B cell (primary cell): ENCODE measurements at regions not wholly inside any gene's neighbourhood (a gene's known extent, or its start where the extent isn't known, plus 50 kb on each side); places are given as distances from the start of the nearest gene placed in this dataset.

Experiments used
- ATAC-seq: fragments of 200-7000 bp; cut with Tn5 transposase; one replicate; pipeline ENCODE4 v1.10.0; 2021; ENCODE audit warnings: low read depth, mild to moderate bottlenecking, moderate number of reproducible peaks, moderate library complexity
- CTCF ChIA-PET: fragments of 350-600 bp; sonication (Branson Sonifier 250); formaldehyde crosslinking; loops from one replicate; lab custom pipeline; 2021; ENCODE audit warnings: antibody characterized with exemption, inconsistent platforms; lab: Charles Lee
- POLR2A ChIA-PET: fragments of 350-600 bp; sonication (Branson Sonifier 250); formaldehyde crosslinking; loops from one replicate; lab custom pipeline; 2021; ENCODE audit warnings: antibody characterized with exemption; lab: Charles Lee
- DNase-seq: peaks from one replicate; pipeline ENCODE4 v3.0.0; 2013
- H2AFZ ChIP-seq: 2 replicates; pipeline ENCODE4 v1.6.1; 2012; ENCODE audit warnings: mild to moderate bottlenecking, low read depth, low read length; ENCODE audit not compliant: insufficient read depth, poor library complexity, severe bottlenecking
- H3K27ac ChIP-seq, 2 donors: 1 replicate in 1 of 2; 2 replicates in 1 of 2; pipeline ENCODE4 v1.5.1; 2012 to 2013; ENCODE audit warnings: low read length in 2 of 2, mild to moderate bottlenecking in 2 of 2, moderate library complexity in 1 of 2
- H3K27me3 ChIP-seq, 4 experiments: fragments of 200-600 bp in 1 of 4; sonication (generic) in 1 of 4; replicated peaks in 1 of 4; 1 replicate in 2 of 4; 2 replicates in 2 of 4; pipeline versions ENCODE4 v1.6.1 to v1.7.0; 2013 to 2016; ENCODE audit warnings: low read length in 3 of 4, mild to moderate bottlenecking in 2 of 4, mixed read lengths in 1 of 4, moderate library complexity in 1 of 4; ENCODE audit not compliant: insufficient read depth in 4 of 4, control insufficient read depth in 3 of 4; ENCODE audit errors: control extremely low read depth in 1 of 4
- H3K36me3 ChIP-seq, 2 experiments: replicated peaks in 1 of 2; 1 replicate in 1 of 2; 2 replicates in 1 of 2; pipeline versions ENCODE4 v1.6.1 to v1.7.1; 2013; ENCODE audit warnings: low read length in 1 of 2; ENCODE audit not compliant: insufficient read depth in 2 of 2, control insufficient read depth in 1 of 2; ENCODE audit errors: control extremely low read depth in 1 of 2, extremely low read depth in 1 of 2
- H3K4me1 ChIP-seq, 2 donors: fragments of 200-600 bp in 1 of 2; sonication (generic) in 1 of 2; 1 replicate in 1 of 2; 2 replicates in 1 of 2; pipeline versions ENCODE4 v1.5.1 to v1.6.1; 2013 to 2017; ENCODE audit warnings: low read length in 2 of 2; ENCODE audit not compliant: control insufficient read depth in 2 of 2, insufficient read depth in 2 of 2
- H3K4me2 ChIP-seq: replicated peaks from 2 replicates; pipeline ENCODE3; 2012; ENCODE audit warnings: mild to moderate bottlenecking, low read depth, low read length; ENCODE audit not compliant: poor library complexity, severe bottlenecking
- H3K4me3 ChIP-seq, 5 experiments: fragments of 200-600 bp in 1 of 5; sonication (generic) in 1 of 5; 1 replicate in 3 of 5; 2 replicates in 2 of 5; pipeline versions ENCODE4 v1.5.1 to v1.7.0; 2011 to 2016; ENCODE audit warnings: low read length in 4 of 5, mild to moderate bottlenecking in 4 of 5, low read depth in 2 of 5, control low read depth in 1 of 5, moderate library complexity in 1 of 5; ENCODE audit not compliant: insufficient read depth in 1 of 5; ENCODE audit errors: control extremely low read depth in 1 of 5, extremely low read depth in 1 of 5
- H3K79me2 ChIP-seq: fragments of 200-600 bp; sonication (generic); one replicate; pipeline ENCODE4 v1.6.0; 2016; ENCODE audit warnings: low read length; ENCODE audit not compliant: control insufficient read depth, insufficient read depth
- H3K9ac ChIP-seq: fragments of 200-600 bp; sonication (generic); 2 replicates; pipeline ENCODE4 v1.6.1; 2017; ENCODE audit warnings: mild to moderate bottlenecking, low read length, moderate library complexity
- H3K9me3 ChIP-seq, 3 donors: one replicate each; pipeline versions ENCODE4 v1.6.1 to v1.7.1; 2013; ENCODE audit warnings: low read length in 2 of 3; ENCODE audit not compliant: control insufficient read depth in 2 of 3, insufficient read depth in 1 of 3; ENCODE audit errors: control extremely low read depth in 1 of 3
- H4K20me1 ChIP-seq: 2 replicates; pipeline ENCODE4 v1.6.0; 2012; ENCODE audit warnings: mild to moderate bottlenecking, low read length; ENCODE audit not compliant: insufficient read depth, control insufficient read depth, poor library complexity, severe bottlenecking
- H3K27ac Mint-ChIP-seq: one replicate; pipeline ENCODE4 v1.8.0; 2021; ENCODE audit warnings: mixed read lengths
- H3K27me3 Mint-ChIP-seq: one replicate; pipeline ENCODE4 v1.8.0; 2021; ENCODE audit warnings: mixed read lengths
- H3K4me1 Mint-ChIP-seq: one replicate; pipeline ENCODE4 v1.8.0; 2021; ENCODE audit warnings: mixed read lengths
- H3K4me3 Mint-ChIP-seq: one replicate; pipeline ENCODE4 v1.8.0; 2021; ENCODE audit warnings: mixed read lengths
- H3K9me3 Mint-ChIP-seq: one replicate; pipeline ENCODE4 v1.8.0; 2022; ENCODE audit warnings: mixed read lengths; ENCODE audit not compliant: insufficient read depth
- CTCF ChIP-seq: fragments of 200-600 bp; IDR thresholded peaks from one replicate; pipeline ENCODE4 v1.8.0; 2022; ENCODE audit warnings: antibody characterized with exemption, mild to moderate bottlenecking
- EZH2 ChIP-seq: IDR thresholded peaks from 2 replicates; pipeline ENCODE4 v1.6.1; 2012; ENCODE audit warnings: borderline replicate concordance, low read depth, mild to moderate bottlenecking, moderate library complexity, low read length; ENCODE audit not compliant: insufficient read depth, poor library complexity, severe bottlenecking
- WGBS: methylation state at CpG from one replicate; pipeline ENCODE4 v1.1.5; 2013; ENCODE audit warnings: missing lambda C conversion rate; ENCODE audit not compliant: insufficient coverage; 5-methylcytosine and 5-hydroxymethylcytosine counted together
- intact Hi-C: fragments of 100-400 bp; cut with micrococcal nuclease; formaldehyde crosslinking; loops from one replicate; pipeline ENCODE4 v1.10.0; 2022

- POLR2A ChIA-PET: no interaction called here
- Mint-ChIP-seq H3K27ac (no peak overlapping the region), H3K4me1 (no peaks in the 10 kb centered on the region), H3K27me3 (no peaks in the 10 kb centered on the region), H3K4me3 (no peak overlapping the region), H3K9me3 (no peaks in the 10 kb centered on the region)
- H3K9ac ChIP-seq: no peak overlapping the region
- WGBS: no CpG with 5 or more reads among the region's 5 CpGs
- CTCF ChIA-PET: interaction anchor here (1.1 to 1.2 kb wide), 2 partner anchors 55 to 525 kb away, joined by 3 to 4 read pairs; no protein-coding TSS in a partner anchor
- H3K79me2 ChIP-seq: no peaks in the 10 kb centered on the region
- no peaks in the 10 kb centered on the region for H3K36me3 ChIP-seq
- H3K9me3 ChIP-seq: no peaks in the 10 kb centered on the region
- intact Hi-C loops: no loop called here
- no peak for DNase-seq
- no peak for ATAC-seq
- no peaks in the 10 kb centered on the region for H4K20me1 ChIP-seq
- H3K27me3 ChIP-seq: no peaks in the 10 kb centered on the region
- no peak overlapping the region for H3K4me2 ChIP-seq
- H3K4me1 ChIP-seq: no peaks in the 10 kb centered on the region
- H2AFZ ChIP-seq: no peak overlapping the region
- TF ChIP-seq EZH2: no peak
- TF ChIP-seq CTCF: no peak
- H3K27ac ChIP-seq: no peak overlapping the region
- no peak overlapping the region for H3K4me3 ChIP-seq
Observed at GRCh38 chrX:10714531-10714930, 94.1 kb upstream of the MID1 start.

- no peaks in the 10 kb centered on the region for H3K4me1 Mint-ChIP-seq
- H3K27ac Mint-ChIP-seq: no peak overlapping the region
- no peaks in the 10 kb centered on the region for H4K20me1 ChIP-seq
- intact Hi-C loops: loop anchor here (1.0 to 10.0 kb wide), 2 partner anchors 108 to 533 kb away; no protein-coding TSS in a partner anchor
- no peak overlapping the region for H2AFZ ChIP-seq
- H3K4me3 ChIP-seq: no peak overlapping the region
- WGBS: 29% methylated on average over 2 of the region's 4 CpGs
- no peaks in the 10 kb centered on the region for H3K79me2 ChIP-seq
- TF ChIP-seq EZH2 (no peak), CTCF (peak; percentile 64)
- H3K9ac ChIP-seq: no peak overlapping the region
- ATAC-seq (peak; percentile 62), DNase-seq (peak; percentile 54)
- H3K9me3 Mint-ChIP-seq: no peaks in the 10 kb centered on the region
- no peak overlapping the region for H3K27ac ChIP-seq
- H3K4me2 ChIP-seq: no peak overlapping the region
- ChIA-PET POLR2A (no interaction called here), CTCF (interaction anchor here (0.9 to 6.4 kb wide), 6 partner anchors 119 to 546 kb away, joined by 3 to 130 read pairs (median 4); no protein-coding TSS in a partner anchor)
- no peaks in the 10 kb centered on the region for H3K27me3 Mint-ChIP-seq
- H3K4me3 Mint-ChIP-seq: no peak overlapping the region
- H3K27me3 ChIP-seq: peaks cover 0 to 3% (median 0%) of the 10 kb centered on the region in 4 experiments
- no peaks in the 10 kb centered on the region for H3K36me3 ChIP-seq
- H3K4me1 ChIP-seq: no peaks in the 10 kb centered on the region
- no peaks in the 10 kb centered on the region for H3K9me3 ChIP-seq
Observed at GRCh38 chrX:10722851-10723250, 102.5 kb upstream of the MID1 start.
